ENCODE measurements at regions not wholly inside any gene's neighbourhood (a gene's known extent, or its start where the extent isn't known, plus 50 kb on each side); places are given as distances from the start of the nearest gene placed in this dataset.

- TF ChIP-seq ZNF462 (CRISPR knock-in tag; IDR thresholded peaks at IDR 0.05) (no peak), EZH2 (IDR thresholded peaks at IDR 0.05; ENCODE audit: low read depth, unreplicated experiment) (no peak), ZNF331 (CRISPR knock-in tag; IDR thresholded peaks at IDR 0.05; ENCODE audit: low read depth) (no peak), POLR2AphosphoS5 (IDR thresholded peaks at IDR 0.05; ENCODE audit: low read depth) (no peak), ETS1 (IDR thresholded peaks at IDR 0.05) (no peak), ZNF114 (CRISPR knock-in tag; IDR thresholded peaks at IDR 0.05) (no peak), EZH2phosphoT487 (IDR thresholded peaks at IDR 0.05; ENCODE audit: unreplicated experiment) (no peak), NANOG (IDR thresholded peaks at IDR 0.05; ENCODE audit: borderline replicate concordance) (no peak)
These were observed 130.8 kb downstream of the TMEM132E start (continued) for GRCh38 chr17:34710226-34710625.

GRCh38 chr17:34709158-34709754, 129.9 kb downstream of the TMEM132E start:
- peaks cover 3% of the 10 kb centered on the region; the same call in 2 of the 3 replicates for H3K9me3 Mint-ChIP-seq
- no peaks in the 10 kb centered on the region for H3F3A ChIP-seq (replicated peaks; ENCODE audit: low read depth)
- DNase-seq (ENCODE audit: low spot score): no peak
- H2AFZ ChIP-seq: no peak overlapping the region
- H3K4me1 ChIP-seq (ENCODE audit: insufficient read depth): no peaks in the 10 kb centered on the region
- H3K27ac Mint-ChIP-seq: no peak overlapping the region
- H3K36me3 ChIP-seq (ENCODE audit: insufficient read depth): no peaks in the 10 kb centered on the region
- H3K27ac ChIP-seq (ENCODE audit: low read depth): no peak overlapping the region
- H3K36me3 Mint-ChIP-seq (ENCODE audit: low read depth): no peaks in the 10 kb centered on the region
- H3K79me2 ChIP-seq (replicated peaks; ENCODE audit: insufficient read depth): no peaks in the 10 kb centered on the region
- H3K4me1 Mint-ChIP-seq: no peaks in the 10 kb centered on the region
- ATAC-seq: no peak
- H3K4me3 ChIP-seq: no peak overlapping the region
- H3K27me3 ChIP-seq (ENCODE audit: insufficient read depth): no peaks in the 10 kb centered on the region
- H3K4me2 ChIP-seq: no peak overlapping the region
- H3K27me3 Mint-ChIP-seq (ENCODE audit: insufficient read depth, low read depth, poor library complexity): peaks cover 11% of the 10 kb centered on the region
- H4K20me1 ChIP-seq (replicated peaks; ENCODE audit: insufficient read depth): no peaks in the 10 kb centered on the region; the same call in none of the 2 replicates
- H3K4me3 Mint-ChIP-seq: no peak overlapping the region
- no peaks in the 10 kb centered on the region for H3K9me2 ChIP-seq (ENCODE audit: insufficient read depth)
- TF ChIP-seq NANOG (IDR thresholded peaks at IDR 0.05; ENCODE audit: borderline replicate concordance) (no peak), CTCF (conservative IDR thresholded peaks at IDR 0.05; ENCODE audit: low read depth in 2 of 2) (no peak), CREB1 (CRISPR knock-in tag; IDR thresholded peaks at IDR 0.05; ENCODE audit: low read depth) (no peak), POLR2AphosphoS5 (IDR thresholded peaks at IDR 0.05; ENCODE audit: low read depth) (no peak), ZNF331 (CRISPR knock-in tag; IDR thresholded peaks at IDR 0.05; ENCODE audit: low read depth) (no peak), STAT1 (IDR thresholded peaks at IDR 0.05; ENCODE audit: unreplicated experiment) (no peak), EZH2phosphoT487 (IDR thresholded peaks at IDR 0.05; ENCODE audit: unreplicated experiment) (no peak), EZH2 (IDR thresholded peaks at IDR 0.05; ENCODE audit: low read depth, unreplicated experiment) (no peak), JUNB (IDR thresholded peaks at IDR 0.05; ENCODE audit: unreplicated experiment) (no peak), ZNF114 (CRISPR knock-in tag; IDR thresholded peaks at IDR 0.05) (no peak), ETS1 (IDR thresholded peaks at IDR 0.05) (no peak)
